ENCODE measurements at regions not wholly inside any gene's neighbourhood (a gene's known extent, or its start where the extent isn't known, plus 50 kb on each side); places are given as distances from the start of the nearest gene placed in this dataset.
A peak's percentile ranks its signal among the peaks of the same experiment; 100 is the strongest.

DNA sequence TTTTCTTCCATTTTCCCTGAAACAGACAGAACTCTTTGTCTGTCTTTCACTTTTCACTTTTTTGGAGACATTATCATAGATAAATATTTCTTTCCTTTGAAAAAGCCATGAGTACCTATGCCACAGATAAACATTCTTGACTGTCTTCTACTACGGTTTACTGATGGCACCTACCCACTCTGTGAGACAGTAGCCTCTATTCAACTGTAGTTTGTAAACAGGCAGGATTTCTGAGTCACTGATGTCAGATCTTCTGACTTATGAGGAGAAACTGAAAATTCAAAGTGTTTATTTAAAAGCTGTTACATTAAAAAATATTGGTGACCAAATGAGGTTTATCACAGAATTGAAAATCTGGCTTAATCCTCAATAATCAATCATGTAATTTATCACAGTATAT is 658.4 kb downstream of the TOX3 start:
- TF ChIP-seq CTCF (IDR thresholded peaks at IDR 0.05; ENCODE audit: low read depth, low read length, missing control alignments): no peak

GRCh38 chr16:51888016-51888415 is 658.9 kb downstream of the TOX3 start:
- no peak for TF ChIP-seq CTCF (IDR thresholded peaks at IDR 0.05; ENCODE audit: low read depth, low read length, missing control alignments)
- no peak for DNase-seq (ENCODE audit: extremely low read depth, low read depth)

More for the DNA sequence above, 658.4 kb downstream of the TOX3 start:
- H3K4me3 ChIP-seq (replicated peaks; ENCODE audit: low read depth, low read length): no peak overlapping the region
- DNase-seq (ENCODE audit: extremely low read depth, low read depth): no peak

DNA sequence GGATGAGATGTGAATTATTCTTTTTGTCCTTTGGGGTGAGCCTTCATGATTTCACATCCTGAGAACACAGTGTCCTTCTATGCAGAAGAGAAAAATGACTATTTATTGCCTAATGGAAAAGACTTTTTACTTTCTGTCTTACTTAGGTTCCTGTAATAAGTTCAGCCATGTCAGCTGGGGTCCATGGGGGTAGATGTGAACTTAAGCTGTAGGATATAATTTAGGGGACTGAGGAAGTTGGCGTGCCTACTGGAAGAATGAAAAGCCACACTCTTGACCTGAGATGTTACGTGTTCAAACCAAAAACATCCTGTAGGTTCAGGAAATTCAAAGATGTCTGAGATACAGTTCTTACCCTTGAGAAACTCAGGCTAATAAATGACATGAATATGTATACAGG is 660.5 kb downstream of the TOX3 start:
- DNase-seq (ENCODE audit: extremely low read depth, low read depth): no peak
- no peak overlapping the region for H3K4me3 ChIP-seq (replicated peaks; ENCODE audit: low read depth, low read length)
- TF ChIP-seq CTCF (IDR thresholded peaks at IDR 0.05; ENCODE audit: low read depth, low read length, missing control alignments): no peak

More at GRCh38 chr16:51888016-51888415, 658.9 kb downstream of the TOX3 start:
- no peak overlapping the region for H3K4me3 ChIP-seq (replicated peaks; ENCODE audit: low read depth, low read length)

DNA sequence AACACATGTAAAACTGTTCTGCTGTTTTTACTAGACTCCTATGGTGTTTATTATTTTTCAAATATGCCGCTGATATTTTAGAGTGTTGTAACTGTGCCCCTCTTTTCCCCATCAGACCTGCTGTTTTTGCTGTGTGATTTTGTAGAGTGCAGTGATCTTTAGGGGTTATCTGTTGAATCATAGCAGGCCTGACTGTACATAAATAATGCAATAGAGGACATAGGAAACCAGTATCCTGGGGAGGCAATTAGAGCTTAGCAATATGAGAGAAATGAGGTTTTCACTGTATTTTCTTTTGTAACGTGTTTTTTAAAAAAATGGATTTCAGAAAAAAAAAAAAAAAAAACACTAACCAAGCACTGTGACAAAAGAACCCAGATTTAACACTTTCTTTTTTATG is 662.2 kb downstream of the TOX3 start:
- TF ChIP-seq CTCF (IDR thresholded peaks at IDR 0.05; ENCODE audit: low read depth, low read length, missing control alignments): no peak
- no peak for DNase-seq (ENCODE audit: extremely low read depth, low read depth)
- H3K4me3 ChIP-seq (replicated peaks; ENCODE audit: low read depth, low read length): no peak overlapping the region

DNA sequence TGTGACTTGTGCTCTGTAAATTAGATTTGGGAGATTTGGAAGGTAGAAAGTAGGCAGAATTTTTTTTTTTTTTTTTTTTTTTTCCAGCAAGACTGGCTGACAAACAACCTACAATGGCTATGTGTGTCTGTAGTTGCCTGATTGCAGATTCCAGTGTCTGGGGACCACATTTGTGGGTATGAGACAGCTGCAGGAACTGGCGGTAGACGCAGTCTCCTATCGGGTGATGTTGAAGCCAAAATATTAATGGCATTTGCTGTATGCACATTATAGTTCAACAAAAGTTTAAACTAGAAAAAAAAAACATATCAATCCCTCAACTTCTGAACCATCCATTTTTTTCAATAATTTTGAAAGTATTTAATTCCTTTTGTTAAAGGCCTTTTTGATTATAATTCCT is 665.2 kb downstream of the TOX3 start:
- no peak for TF ChIP-seq CTCF (IDR thresholded peaks at IDR 0.05; ENCODE audit: low read depth, low read length, missing control alignments)
- no peak for DNase-seq (ENCODE audit: extremely low read depth, low read depth)

GRCh38 chr16:51880776-51881175 is 666.2 kb downstream of the TOX3 start:
- DNase-seq (ENCODE audit: extremely low read depth, low read depth): peak; percentile 46
- H3K4me3 ChIP-seq (replicated peaks; ENCODE audit: low read depth, low read length): no peak overlapping the region
- TF ChIP-seq CTCF (IDR thresholded peaks at IDR 0.05; ENCODE audit: low read depth, low read length, missing control alignments): no peak

More for the DNA sequence above, 665.2 kb downstream of the TOX3 start:
- H3K4me3 ChIP-seq (replicated peaks; ENCODE audit: low read depth, low read length): no peak overlapping the region

DNA sequence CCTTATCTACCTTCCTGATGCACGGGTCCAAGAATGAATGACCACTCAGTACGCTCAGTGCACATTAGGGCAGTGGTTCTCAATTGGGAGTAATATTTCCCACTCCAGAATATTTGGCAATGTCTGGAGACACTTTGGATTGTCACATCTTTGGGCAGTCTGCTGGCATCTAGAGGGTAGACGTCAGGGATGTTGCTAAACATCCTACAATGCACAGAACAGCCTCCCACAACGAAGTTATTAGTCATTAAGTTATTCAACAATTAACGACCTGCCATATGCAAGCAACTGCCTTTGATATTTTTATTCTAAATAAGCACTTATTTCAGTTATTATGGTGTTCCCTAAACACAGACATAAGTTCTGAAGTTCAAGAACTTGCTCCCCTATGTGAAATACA is 669.3 kb downstream of the TOX3 start:
- H3K4me3 ChIP-seq (replicated peaks; ENCODE audit: low read depth, low read length): no peak overlapping the region
- DNase-seq (ENCODE audit: extremely low read depth, low read depth): no peak
- TF ChIP-seq CTCF (IDR thresholded peaks at IDR 0.05; ENCODE audit: low read depth, low read length, missing control alignments): no peak

All from HFF-Myc (cell line).